H9 (cell line): ENCODE measurements at regions not wholly inside any gene's neighbourhood (a gene's known extent, or its start where the extent isn't known, plus 50 kb on each side); places are given as distances from the start of the nearest gene placed in this dataset.

ENCODE experiments used
- DNase-seq: peaks from one replicate; pipeline ENCODE4 v3.0.0-alpha.2; 2017
- H2AFZ ChIP-seq: one replicate; pipeline ENCODE4 v1.6.1; 2013; ENCODE audit warnings: mild to moderate bottlenecking, low read length, control low read depth, moderate library complexity
- H2AK5ac ChIP-seq: 2 replicates; pipeline ENCODE4 v1.6.1; 2013; ENCODE audit warnings: low read length, control low read depth, mixed read lengths; ENCODE audit not compliant: insufficient read length
- H2BK120ac ChIP-seq: one replicate; pipeline ENCODE4 v1.6.1; 2013; ENCODE audit warnings: low read depth, mild to moderate bottlenecking, low read length, control low read depth, inconsistent platforms; ENCODE audit not compliant: poor library complexity, severe bottlenecking
- H2BK12ac ChIP-seq: 2 replicates; pipeline ENCODE4 v1.6.1; 2013; ENCODE audit warnings: low read length, control low read depth, mixed read lengths, low read depth; ENCODE audit not compliant: insufficient read length
- H2BK15ac ChIP-seq: 2 replicates; pipeline ENCODE4 v1.6.1; 2013; ENCODE audit warnings: low read depth, low read length, control low read depth
- H2BK20ac ChIP-seq: one replicate; pipeline ENCODE4 v1.6.1; 2013; ENCODE audit warnings: low read depth, mild to moderate bottlenecking, low read length, control low read depth, inconsistent platforms; ENCODE audit not compliant: poor library complexity, severe bottlenecking
- H2BK5ac ChIP-seq: 2 replicates; pipeline ENCODE4 v1.6.1; 2013; ENCODE audit warnings: low read length, control low read depth, mixed read lengths; ENCODE audit not compliant: insufficient read length
- H3K14ac ChIP-seq: 2 replicates; pipeline ENCODE4 v1.6.1; 2013; ENCODE audit warnings: low read length, control low read depth; ENCODE audit not compliant: insufficient read depth
- H3K18ac ChIP-seq: 2 replicates; pipeline ENCODE4 v1.6.1; 2013; ENCODE audit warnings: low read depth, mild to moderate bottlenecking, mixed read lengths, low read length, control low read depth; ENCODE audit not compliant: insufficient read length
- H3K23ac ChIP-seq: 2 replicates; pipeline ENCODE4 v1.6.1; 2013; ENCODE audit warnings: low read length, control low read depth, mixed read lengths, low read depth; ENCODE audit not compliant: insufficient read length
- H3K23me2 ChIP-seq: 2 replicates; pipeline ENCODE4 v1.6.1; 2013; ENCODE audit warnings: low read depth, mild to moderate bottlenecking, mixed read lengths, low read length, control low read depth; ENCODE audit not compliant: insufficient read length, poor library complexity, severe bottlenecking
- H3K27ac ChIP-seq: 2 replicates; pipeline ENCODE4 v1.5.1; 2013; ENCODE audit warnings: low read length, control low read depth, mixed read lengths, low read depth; ENCODE audit not compliant: insufficient read length
- H3K27me3 ChIP-seq: 2 replicates; pipeline ENCODE4 v1.6.1; 2013; ENCODE audit warnings: low read length, control low read depth, inconsistent platforms; ENCODE audit not compliant: insufficient read depth
- H3K4ac ChIP-seq: 2 replicates; pipeline ENCODE4 v1.6.1; 2013; ENCODE audit warnings: low read depth, mild to moderate bottlenecking, control low read depth, inconsistent platforms, low read length, moderate library complexity
- H3K4me1 ChIP-seq: 2 replicates; pipeline ENCODE4 v1.6.1; 2013; ENCODE audit warnings: low read length, control low read depth, inconsistent platforms; ENCODE audit not compliant: insufficient read depth
- H3K4me2 ChIP-seq: 2 replicates; pipeline ENCODE4 v1.6.1; 2013; ENCODE audit warnings: low read length, control low read depth, mixed read lengths; ENCODE audit not compliant: insufficient read length, insufficient read depth
- H3K56ac ChIP-seq: 2 replicates; pipeline ENCODE4 v1.6.1; 2013; ENCODE audit warnings: low read depth, mild to moderate bottlenecking, mixed read lengths, low read length, control low read depth; ENCODE audit not compliant: insufficient read length
- H3K79me1 ChIP-seq: 2 replicates; pipeline ENCODE4 v1.6.1; 2013; ENCODE audit warnings: low read depth, mild to moderate bottlenecking, moderate library complexity, low read length, control low read depth, inconsistent platforms; ENCODE audit not compliant: insufficient read depth, poor library complexity, severe bottlenecking
- H3K79me2 ChIP-seq: 2 replicates; pipeline ENCODE4 v1.6.1; 2013; ENCODE audit warnings: low read length, control low read depth, inconsistent platforms; ENCODE audit not compliant: insufficient read depth
- H3K9ac ChIP-seq: 2 replicates; pipeline ENCODE4 v1.6.1; 2013; ENCODE audit warnings: low read length, control low read depth, mixed read lengths; ENCODE audit not compliant: insufficient read length; ENCODE audit errors: extremely low read depth
- H3K9me3 ChIP-seq: one replicate; pipeline ENCODE4 v1.6.1; 2013; ENCODE audit warnings: low read depth, low read length, inconsistent platforms; ENCODE audit not compliant: control insufficient read depth
- H3T11ph ChIP-seq: one replicate; pipeline ENCODE4 v1.6.1; 2013; ENCODE audit warnings: mild to moderate bottlenecking, low read length, control low read depth, inconsistent platforms
- H4K20me1 ChIP-seq: one replicate; pipeline ENCODE4 v1.6.1; 2013; ENCODE audit not compliant: control insufficient read depth, insufficient read length, insufficient read depth
- H4K5ac ChIP-seq: 2 replicates; pipeline ENCODE4 v1.6.1; 2013; ENCODE audit warnings: low read depth, mild to moderate bottlenecking, mixed read lengths, low read length, control low read depth; ENCODE audit not compliant: insufficient read length
- H4K8ac ChIP-seq: replicated peaks from 2 replicates; pipeline ENCODE4 v1.6.1; 2013; ENCODE audit warnings: low read length, control low read depth, mixed read lengths, low read depth; ENCODE audit not compliant: insufficient read length
- H4K91ac ChIP-seq: 2 replicates; pipeline ENCODE4 v1.6.1; 2013; ENCODE audit warnings: low read depth, mild to moderate bottlenecking, moderate library complexity, mixed read lengths, low read length, control low read depth; ENCODE audit not compliant: insufficient read length
- H3K27ac Mint-ChIP-seq, 3 experiments: 2 replicates in 2 of 3; 3 replicates in 1 of 3; pipeline ENCODE4 v1.8.0; 2020 to 2021; ENCODE audit warnings: mixed read lengths in 3 of 3, mild to moderate bottlenecking in 1 of 3, moderate library complexity in 1 of 3
- H3K27me3 Mint-ChIP-seq: 2 replicates; pipeline ENCODE4 v1.8.0; 2021; ENCODE audit warnings: low read depth, mild to moderate bottlenecking, moderate library complexity, mixed read lengths
- H3K36me3 Mint-ChIP-seq, 3 experiments: 2 replicates in 2 of 3; 3 replicates in 1 of 3; pipeline ENCODE4 v1.8.0; 2020 to 2021; ENCODE audit warnings: low read depth in 3 of 3, mixed read lengths in 3 of 3; ENCODE audit not compliant: insufficient read depth in 1 of 3
- H3K4me1 Mint-ChIP-seq, 2 experiments: 2 replicates each; pipeline ENCODE4 v1.8.0; 2020; ENCODE audit warnings: mixed read lengths in 2 of 2
- H3K4me3 Mint-ChIP-seq, 2 experiments: 2 replicates in 1 of 2; 3 replicates in 1 of 2; pipeline ENCODE4 v1.8.0; 2020 to 2021; ENCODE audit warnings: mild to moderate bottlenecking in 2 of 2, mixed read lengths in 2 of 2, moderate library complexity in 1 of 2
- H3K9me3 Mint-ChIP-seq, 2 experiments: 2 replicates in 1 of 2; 3 replicates in 1 of 2; pipeline ENCODE4 v1.8.0; 2020; ENCODE audit warnings: mild to moderate bottlenecking in 2 of 2, mixed read lengths in 2 of 2, moderate library complexity in 1 of 2
- WGBS: extraction: QIAGEN DNeasy Blood & Tissue Kit; methylation state at CpG from one replicate; pipeline ENCODE4 v1.1.7; 2013; ENCODE audit warnings: missing lambda C conversion rate, low lambda C conversion rate, mixed read lengths; ENCODE audit not compliant: insufficient read length; ENCODE audit errors: extremely low coverage; 5-methylcytosine and 5-hydroxymethylcytosine counted together
- TF ChIP-seq, protein P1 (sequence below): fragments of 200-600 bp; sonication (generic); conservative IDR thresholded peaks from 3 replicates; pipeline ENCODE4 v1.8.0; 2021; ENCODE audit warnings: antibody characterized with exemption, mild to moderate bottlenecking

GRCh38 chr10:36053775-36054174, 411.7 kb upstream of the FZD8 start:
- no peak for DNase-seq
- H3K79me1 ChIP-seq: no peaks in the 10 kb centered on the region
- H2BK12ac ChIP-seq: no peak overlapping the region
- H4K8ac ChIP-seq: no peak overlapping the region
- Mint-ChIP-seq H3K4me1 (peaks cover 3 to 5% of the 10 kb centered on the region in 2 experiments; a peak in 2 of 4 replicates), H3K4me3 (no peak overlapping the region), H3K27ac (no peak overlapping the region), H3K9me3 (peaks cover 0 to 6% of the 10 kb centered on the region in 2 experiments; a peak in 3 of 5 replicates), H3K27me3 (peaks cover 4% of the 10 kb centered on the region), H3K36me3 (peaks cover 0 to 2% (median 0%) of the 10 kb centered on the region in 3 experiments; a peak in 1 of 7 replicates)
- H2BK5ac ChIP-seq: no peak overlapping the region
- no peak overlapping the region for H4K5ac ChIP-seq
- H3K9ac ChIP-seq: no peak overlapping the region
- H2BK120ac ChIP-seq: no peak overlapping the region
- H3K27me3 ChIP-seq: no peaks in the 10 kb centered on the region
- no peak overlapping the region for H3T11ph ChIP-seq
- H4K91ac ChIP-seq: no peak overlapping the region
- no peak overlapping the region for H3K27ac ChIP-seq
- H3K56ac ChIP-seq: no peak overlapping the region
- H3K14ac ChIP-seq: no peak overlapping the region
- WGBS: no CpG with 5 or more reads among the region's 4 CpGs
- no peak overlapping the region for H2BK15ac ChIP-seq
- no peak overlapping the region for H3K4ac ChIP-seq
- no peak overlapping the region for H3K23ac ChIP-seq
- TF ChIP-seq, protein P1, sequence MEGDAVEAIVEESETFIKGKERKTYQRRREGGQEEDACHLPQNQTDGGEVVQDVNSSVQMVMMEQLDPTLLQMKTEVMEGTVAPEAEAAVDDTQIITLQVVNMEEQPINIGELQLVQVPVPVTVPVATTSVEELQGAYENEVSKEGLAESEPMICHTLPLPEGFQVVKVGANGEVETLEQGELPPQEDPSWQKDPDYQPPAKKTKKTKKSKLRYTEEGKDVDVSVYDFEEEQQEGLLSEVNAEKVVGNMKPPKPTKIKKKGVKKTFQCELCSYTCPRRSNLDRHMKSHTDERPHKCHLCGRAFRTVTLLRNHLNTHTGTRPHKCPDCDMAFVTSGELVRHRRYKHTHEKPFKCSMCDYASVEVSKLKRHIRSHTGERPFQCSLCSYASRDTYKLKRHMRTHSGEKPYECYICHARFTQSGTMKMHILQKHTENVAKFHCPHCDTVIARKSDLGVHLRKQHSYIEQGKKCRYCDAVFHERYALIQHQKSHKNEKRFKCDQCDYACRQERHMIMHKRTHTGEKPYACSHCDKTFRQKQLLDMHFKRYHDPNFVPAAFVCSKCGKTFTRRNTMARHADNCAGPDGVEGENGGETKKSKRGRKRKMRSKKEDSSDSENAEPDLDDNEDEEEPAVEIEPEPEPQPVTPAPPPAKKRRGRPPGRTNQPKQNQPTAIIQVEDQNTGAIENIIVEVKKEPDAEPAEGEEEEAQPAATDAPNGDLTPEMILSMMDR: no peak
- H4K20me1 ChIP-seq: no peaks in the 10 kb centered on the region
- H2BK20ac ChIP-seq: no peak overlapping the region
- no peaks in the 10 kb centered on the region for H3K4me1 ChIP-seq
- H3K4me2 ChIP-seq: no peak overlapping the region
- no peaks in the 10 kb centered on the region for H3K9me3 ChIP-seq
- H3K18ac ChIP-seq: no peak overlapping the region
- no peaks in the 10 kb centered on the region for H3K23me2 ChIP-seq
- H3K79me2 ChIP-seq: no peaks in the 10 kb centered on the region
- H2AFZ ChIP-seq: no peak overlapping the region
- H2AK5ac ChIP-seq: no peak overlapping the region
